HG02759 (cell line): ENCODE measurements at regions not wholly inside any gene's neighbourhood (a gene's known extent, or its start where the extent isn't known, plus 50 kb on each side); places are given as distances from the start of the nearest gene placed in this dataset.

Experiments
- ATAC-seq: cut with Tn5 transposase; IDR thresholded peaks from one replicate; pipeline ENCODE4 v1.9.1; 2021; ENCODE audit warnings: mild to moderate bottlenecking, moderate library complexity; ENCODE audit not compliant: unreplicated experiment

GRCh38 chr15:62625429-62626033 lies 417.0 kb upstream of the TPM1 start:
- no peak for ATAC-seq

GRCh38 chr15:62626903-62627302 lies 415.6 kb upstream of the TPM1 start:
- no peak for ATAC-seq

GRCh38 chr15:62631076-62631724 lies 411.3 kb upstream of the TPM1 start:
- ATAC-seq, result no peak

- no peak for ATAC-seq
Observed at GRCh38 chr15:62636823-62637573, 405.5 kb upstream of the TPM1 start.

- no peak for ATAC-seq
Observed at GRCh38 chr15:62637574-62637897, 405.0 kb upstream of the TPM1 start.

GRCh38 chr15:62637950-62638619 lies 404.5 kb upstream of the TPM1 start:
- ATAC-seq, result no peak

GRCh38 chr15:62639432-62639831 lies 403.1 kb upstream of the TPM1 start:
- no peak for ATAC-seq

- no peak for ATAC-seq
Observed at GRCh38 chr15:62639906-62640605, 402.5 kb upstream of the TPM1 start.

- ATAC-seq, result no peak
Observed at GRCh38 chr15:62641825-62642224, 400.7 kb upstream of the TPM1 start.

GRCh38 chr15:62643572-62643971 lies 399.0 kb upstream of the TPM1 start:
- no peak for ATAC-seq

- ATAC-seq, result no peak
Observed at GRCh38 chr15:62644216-62644888, 398.2 kb upstream of the TPM1 start.

GRCh38 chr15:62644889-62645742 lies 397.4 kb upstream of the TPM1 start:
- ATAC-seq, result no peak

GRCh38 chr15:62647202-62647842 lies 395.2 kb upstream of the TPM1 start:
- no peak for ATAC-seq

- ATAC-seq, result no peak
Observed at GRCh38 chr15:62647843-62648505, 394.6 kb upstream of the TPM1 start.

- ATAC-seq, result peak; percentile 34
Observed at GRCh38 chr15:62648954-62649353, 393.6 kb upstream of the TPM1 start.

- ATAC-seq, result peak; percentile 89
Observed at GRCh38 chr15:62649793-62650420, 392.6 kb upstream of the TPM1 start.

GRCh38 chr15:62653122-62653521 lies 389.4 kb upstream of the TPM1 start:
- no peak for ATAC-seq

- ATAC-seq, result no peak
Observed at GRCh38 chr15:62656071-62656470, 386.5 kb upstream of the TPM1 start.
